HepG2 (cell line): ENCODE measurements at regions not wholly inside any gene's neighbourhood (a gene's known extent, or its start where the extent isn't known, plus 50 kb on each side); places are given as distances from the start of the nearest gene placed in this dataset.

Experiments
- ATAC-seq: fragments of 200-7000 bp; cut with Tn5 transposase; 3 replicates; pipeline ENCODE4 v1.9.1; 2020; ENCODE audit warnings: mild to moderate bottlenecking, moderate library complexity
- BruUV-seq: library from RNA; stranded (reverse); fragments of 400-500 nt; replicated peaks from 2 replicates; lab custom pipeline; 2021; lab: Mats Ljungman, UMichigan
- CTCF ChIA-PET: fragments of 300-600 bp; formaldehyde crosslinking; extraction: SDS; loops from one replicate; lab custom pipeline; 2021; ENCODE audit warnings: low total read pairs, inconsistent platforms, low intra/inter-chr PET ratio; lab: Yijun Ruan, JAX
- POLR2A ChIA-PET: fragments of 350-600 bp; sonication (Branson Sonifier 250); formaldehyde crosslinking; loops from one replicate; lab custom pipeline; 2020; ENCODE audit warnings: antibody characterized with exemption, inconsistent platforms; lab: Yijun Ruan, JAX
- DNase-seq: peaks from one replicate; pipeline ENCODE4 v3.0.0-alpha.2; 2015; ENCODE audit warnings: low spot score
- FAIRE-seq: peaks from 3 replicates; lab custom pipeline; 2011; peaks lifted over from hg19 to GRCh38; lab: Jason Lieb, UNC
- H2AFZ ChIP-seq: one replicate; pipeline ENCODE4 v1.6.1; 2011; ENCODE audit warnings: low read length, inconsistent platforms
- H3K27ac ChIP-seq: fragments of 300-600 bp; 3 replicates; pipeline ENCODE4 v1.8.0; 2011; ENCODE audit warnings: mixed run types, mild to moderate bottlenecking, mixed read lengths, low read length, inconsistent platforms; ENCODE audit not compliant: insufficient read depth; ENCODE audit errors: extremely low read length
- H3K27me3 ChIP-seq, 2 experiments: fragments of 200-600 bp in 1 of 2; 2 replicates in 1 of 2; 3 replicates in 1 of 2; pipeline versions ENCODE4 v1.6.0 to v1.8.0; 2011; ENCODE audit warnings: low read length in 2 of 2, mild to moderate bottlenecking in 2 of 2, moderate library complexity in 2 of 2, inconsistent platforms in 1 of 2; ENCODE audit not compliant: insufficient read depth in 2 of 2, control insufficient read depth in 1 of 2
- H3K36me3 ChIP-seq, 2 experiments: fragments of 200-600 bp in 1 of 2; replicated peaks in 1 of 2; 2 replicates in 1 of 2; 3 replicates in 1 of 2; pipeline versions ENCODE4 v1.5.1 to v1.8.0; 2011; ENCODE audit warnings: low read length in 2 of 2, inconsistent platforms in 1 of 2; ENCODE audit not compliant: insufficient read depth in 2 of 2, control insufficient read depth in 1 of 2
- H3K4me1 ChIP-seq: 2 replicates; pipeline ENCODE4 v1.5.1; 2012; ENCODE audit warnings: low read length, inconsistent platforms; ENCODE audit not compliant: insufficient read depth
- H3K4me2 ChIP-seq: 2 replicates; pipeline ENCODE4 v1.6.0; 2011; ENCODE audit warnings: low read depth, low read length, inconsistent platforms
- H3K4me3 ChIP-seq, 3 experiments: fragments of 200-600 bp in 1 of 3; sonication (generic), shearing (Covaris generic) in 1 of 3; replicated peaks in 1 of 3; 2 replicates each; pipeline ENCODE4 v1.5.1; 2011 to 2016; ENCODE audit warnings: low read length in 3 of 3, inconsistent platforms in 2 of 3, low read depth in 2 of 3, mild to moderate bottlenecking in 2 of 3, control low read depth in 1 of 3, mixed read lengths in 1 of 3; ENCODE audit not compliant: insufficient read depth in 1 of 3
- H3K79me2 ChIP-seq: one replicate; pipeline ENCODE4 v1.6.1; 2011; ENCODE audit warnings: low read length, inconsistent platforms; ENCODE audit not compliant: insufficient read depth
- H3K9ac ChIP-seq: 2 replicates; pipeline ENCODE4 v1.6.0; 2011; ENCODE audit warnings: mild to moderate bottlenecking, low read depth, low read length, inconsistent platforms; ENCODE audit not compliant: insufficient read depth
- H3K9me3 ChIP-seq: 2 replicates; pipeline ENCODE4 v1.5.1; 2012; ENCODE audit warnings: mild to moderate bottlenecking, low read length
- H4K20me1 ChIP-seq: 2 replicates; pipeline ENCODE4 v1.6.0; 2011; ENCODE audit warnings: inconsistent platforms, mild to moderate bottlenecking, low read length, moderate library complexity; ENCODE audit not compliant: insufficient read depth
- CENPBD1 ChIP-seq: sonication (generic); formaldehyde crosslinking; IDR thresholded peaks from 2 replicates; pipeline ENCODE4 v1.8.0; 2022; ENCODE audit warnings: missing genetic modification reagents, low read depth, mild to moderate bottlenecking, borderline replicate concordance
- CENPT ChIP-seq: sonication (generic); formaldehyde crosslinking; IDR thresholded peaks from 2 replicates; pipeline ENCODE4 v1.8.0; 2022; ENCODE audit warnings: low read depth, mild to moderate bottlenecking, moderate library complexity, missing genetic modification reagents
- NFRKB ChIP-seq: fragments of 450-650 bp; IDR thresholded peaks from 2 replicates; pipeline ENCODE4 v1.6.1; 2017
- PATZ1 ChIP-seq: sonication (generic); formaldehyde crosslinking; IDR thresholded peaks from 2 replicates; pipeline ENCODE4 v1.4.0; 2020; ENCODE audit warnings: missing genetic modification reagents
- SMAD9 ChIP-seq: sonication (generic); formaldehyde crosslinking; IDR thresholded peaks from 2 replicates; pipeline ENCODE4 v1.5.1; 2020; ENCODE audit warnings: mild to moderate bottlenecking, missing genetic modification reagents
- WIZ ChIP-seq: sonication (generic); formaldehyde crosslinking; IDR thresholded peaks from 2 replicates; pipeline ENCODE4 v1.5.1; 2020; ENCODE audit warnings: mild to moderate bottlenecking, missing genetic modification reagents
- ZBTB42 ChIP-seq: sonication (generic); formaldehyde crosslinking; IDR thresholded peaks from 2 replicates; pipeline ENCODE4 v1.5.0; 2020; ENCODE audit warnings: mild to moderate bottlenecking, missing genetic modification reagents
- ZMYM2 ChIP-seq: sonication (generic); formaldehyde crosslinking; IDR thresholded peaks from 2 replicates; pipeline ENCODE4 v1.8.0; 2022; ENCODE audit warnings: mild to moderate bottlenecking, missing genetic modification reagents
- ZSCAN30 ChIP-seq: sonication (generic); formaldehyde crosslinking; IDR thresholded peaks from 2 replicates; pipeline ENCODE4 v1.5.0; 2020; ENCODE audit warnings: mild to moderate bottlenecking, missing genetic modification reagents
- WGBS: methylation state at CpG from one replicate; pipeline ENCODE4 v1.1.6; 2017; ENCODE audit warnings: low lambda C conversion rate; 5-methylcytosine and 5-hydroxymethylcytosine counted together
- in situ Hi-C: cut with HindIII; loops from 2 replicates; pipeline ENCODE4 v1.10.0; 2017; ENCODE audit warnings: low pct_unique_long_range_greater_than_20kb; ENCODE audit not compliant: extremely low pct_ligation_motif_present
- intact Hi-C: fragments of 100-400 bp; cut with micrococcal nuclease; formaldehyde crosslinking; loops from one replicate; pipeline ENCODE4 v1.10.0; 2022; ENCODE audit not compliant: unreplicated experiment

GRCh38 chr6:845101-845500 is 152.2 kb upstream of the EXOC2 start:
- H4K20me1 ChIP-seq, result no peaks in the 10 kb centered on the region
- CTCF ChIA-PET, result no interaction called here
- H3K9me3 ChIP-seq, result no peaks in the 10 kb centered on the region
- POLR2A ChIA-PET, result interaction anchor here (0.8 kb wide), 1 partner anchor 10 kb away, joined by 3 read pairs; no protein-coding TSS in a partner anchor
- no peaks in the 10 kb centered on the region for H3K4me1 ChIP-seq
- ATAC-seq (no peak), FAIRE-seq (no peak), DNase-seq (no peak)
- no peak for TF ChIP-seq CENPT (CRISPR knock-in tag)
- no peak for TF ChIP-seq ZBTB42 (CRISPR knock-in tag)
- TF ChIP-seq NFRKB, result no peak
- no peak for TF ChIP-seq PATZ1 (CRISPR knock-in tag)
- TF ChIP-seq CENPBD1 (CRISPR knock-in tag), result no peak
- no peak for TF ChIP-seq WIZ
- no peak for TF ChIP-seq ZMYM2
- no peak for TF ChIP-seq ZSCAN30 (CRISPR knock-in tag)
- no peak for TF ChIP-seq SMAD9 (CRISPR knock-in tag)
- H3K9ac ChIP-seq, result no peak overlapping the region
- H2AFZ ChIP-seq, result no peak overlapping the region
- H3K79me2 ChIP-seq, result no peaks in the 10 kb centered on the region
- no peak overlapping the region for H3K4me2 ChIP-seq
- WGBS, result 51% methylated on average over 2 of the region's 2 CpGs
- H3K4me3 ChIP-seq, result no peak overlapping the region
- in situ Hi-C loops, result no loop called here
- H3K27ac ChIP-seq, result no peak overlapping the region
- no TSS peak for BruUV-seq
- intact Hi-C loops, result no loop called here
- peaks cover 0 to 8% of the 10 kb centered on the region in 2 experiments; a peak in 3 of 5 replicates for H3K27me3 ChIP-seq
- no peaks in the 10 kb centered on the region for H3K36me3 ChIP-seq
